GM06990 (cell line): ENCODE measurements at regions not wholly inside any gene's neighbourhood (a gene's known extent, or its start where the extent isn't known, plus 50 kb on each side); places are given as distances from the start of the nearest gene placed in this dataset.

Source experiments
- DNase-seq: peaks from one replicate; pipeline ENCODE4 v3.0.0-alpha.2; 2011; ENCODE audit not compliant: insufficient read length; ENCODE audit errors: extremely low read depth
- H3K27me3 ChIP-seq: replicated peaks from 2 replicates; pipeline ENCODE4 v1.6.0; 2011; ENCODE audit warnings: low read length; ENCODE audit not compliant: control insufficient read depth, insufficient read depth
- H3K36me3 ChIP-seq: 2 replicates; pipeline ENCODE4 v1.5.1; 2011; ENCODE audit warnings: low read length; ENCODE audit not compliant: control insufficient read depth, insufficient read depth
- H3K4me3 ChIP-seq: replicated peaks from 2 replicates; pipeline ENCODE4 v1.5.1; 2011; ENCODE audit warnings: low read depth, mild to moderate bottlenecking, control low read depth, low read length
- TF ChIP-seq, protein P1 (sequence below): IDR thresholded peaks from 2 replicates; pipeline ENCODE4 v1.5.1; 2011; ENCODE audit warnings: low read length, control low read depth, mild to moderate bottlenecking, inconsistent platforms; ENCODE audit not compliant: insufficient read depth, poor library complexity, severe bottlenecking

DNA sequence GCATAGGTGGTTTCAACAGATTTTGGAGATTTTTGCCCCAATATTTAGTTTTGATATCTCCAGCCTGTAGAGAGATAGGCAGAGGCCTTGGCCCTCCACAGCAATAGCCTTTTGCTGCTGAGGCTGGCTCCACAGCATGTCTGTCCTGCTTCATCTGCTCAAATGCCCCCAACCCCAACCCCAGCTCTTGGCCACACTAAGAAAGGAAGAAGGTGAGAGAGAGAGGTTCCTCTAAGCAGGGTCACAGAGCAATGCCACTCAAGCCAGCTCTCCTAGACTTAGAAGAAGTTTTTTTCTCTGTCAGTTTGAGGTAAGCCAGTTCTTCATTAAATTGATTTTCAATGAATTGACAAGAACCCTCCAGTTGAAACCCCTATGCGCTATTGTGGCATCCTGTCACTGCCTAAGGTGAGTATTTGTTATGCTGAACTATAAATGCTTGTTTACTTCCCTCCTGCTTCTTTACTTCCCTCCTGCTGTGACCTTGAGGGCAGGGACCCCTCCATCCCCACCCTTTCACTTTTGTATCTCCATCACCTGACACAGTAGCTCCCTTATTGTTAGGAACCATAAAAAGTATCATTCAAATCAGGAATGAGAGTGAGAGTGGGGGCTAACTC is 366.2 kb upstream of the CNR1 start:
- Histone ChIP-seq H3K27me3 (no peaks in the 10 kb centered on the region), H3K36me3 (no peaks in the 10 kb centered on the region), H3K4me3 (no peak overlapping the region)
- TF ChIP-seq, protein P1, sequence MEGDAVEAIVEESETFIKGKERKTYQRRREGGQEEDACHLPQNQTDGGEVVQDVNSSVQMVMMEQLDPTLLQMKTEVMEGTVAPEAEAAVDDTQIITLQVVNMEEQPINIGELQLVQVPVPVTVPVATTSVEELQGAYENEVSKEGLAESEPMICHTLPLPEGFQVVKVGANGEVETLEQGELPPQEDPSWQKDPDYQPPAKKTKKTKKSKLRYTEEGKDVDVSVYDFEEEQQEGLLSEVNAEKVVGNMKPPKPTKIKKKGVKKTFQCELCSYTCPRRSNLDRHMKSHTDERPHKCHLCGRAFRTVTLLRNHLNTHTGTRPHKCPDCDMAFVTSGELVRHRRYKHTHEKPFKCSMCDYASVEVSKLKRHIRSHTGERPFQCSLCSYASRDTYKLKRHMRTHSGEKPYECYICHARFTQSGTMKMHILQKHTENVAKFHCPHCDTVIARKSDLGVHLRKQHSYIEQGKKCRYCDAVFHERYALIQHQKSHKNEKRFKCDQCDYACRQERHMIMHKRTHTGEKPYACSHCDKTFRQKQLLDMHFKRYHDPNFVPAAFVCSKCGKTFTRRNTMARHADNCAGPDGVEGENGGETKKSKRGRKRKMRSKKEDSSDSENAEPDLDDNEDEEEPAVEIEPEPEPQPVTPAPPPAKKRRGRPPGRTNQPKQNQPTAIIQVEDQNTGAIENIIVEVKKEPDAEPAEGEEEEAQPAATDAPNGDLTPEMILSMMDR: no peak
- no peak for DNase-seq

DNA sequence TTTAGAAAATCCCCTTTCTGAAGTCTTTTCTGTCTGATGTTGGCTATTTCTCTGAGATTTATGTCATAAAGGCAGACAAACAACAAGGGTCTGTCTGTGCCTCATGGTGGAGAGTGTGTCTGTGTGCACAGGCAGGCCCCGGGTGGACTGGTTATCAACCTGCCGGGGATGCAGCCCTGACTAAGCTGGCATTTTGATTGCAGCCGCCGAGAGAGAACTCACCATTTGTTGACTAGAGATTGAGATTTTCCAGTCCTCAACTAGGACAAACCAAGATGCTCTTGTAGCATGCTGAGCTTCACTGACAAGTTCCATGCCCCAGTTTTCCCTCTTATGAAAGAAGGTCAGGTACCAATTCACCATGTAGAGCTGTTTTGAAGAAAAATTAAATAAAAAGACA is 363.6 kb upstream of the CNR1 start:
- Histone ChIP-seq H3K27me3 (no peaks in the 10 kb centered on the region), H3K4me3 (no peak overlapping the region), H3K36me3 (no peaks in the 10 kb centered on the region)
- no peak for DNase-seq
- TF ChIP-seq, protein P1: no peak

DNA sequence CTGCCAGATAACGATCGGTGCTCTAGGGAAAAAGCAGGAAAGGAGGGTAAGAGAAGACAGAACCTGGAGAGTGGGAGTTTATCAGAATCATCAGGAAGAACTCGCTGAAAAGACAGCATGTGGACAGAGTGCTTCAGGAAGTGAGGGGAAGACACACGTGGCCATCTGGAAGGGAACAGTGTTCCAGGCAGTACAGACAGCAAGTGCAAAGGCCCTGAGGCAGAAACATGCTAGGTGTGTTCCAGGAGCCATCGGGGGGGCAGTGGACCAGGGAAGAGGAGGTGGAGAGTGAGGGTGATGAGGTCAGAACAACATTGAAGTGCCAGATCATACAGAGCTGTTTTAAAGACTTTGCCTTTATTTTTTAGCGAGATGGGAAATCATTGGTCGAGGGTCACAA is 354.3 kb upstream of the CNR1 start:
- TF ChIP-seq, protein P1: no peak
- no peak overlapping the region for H3K4me3 ChIP-seq
- no peaks in the 10 kb centered on the region for H3K36me3 ChIP-seq
- DNase-seq: no peak
- H3K27me3 ChIP-seq: no peaks in the 10 kb centered on the region

DNA sequence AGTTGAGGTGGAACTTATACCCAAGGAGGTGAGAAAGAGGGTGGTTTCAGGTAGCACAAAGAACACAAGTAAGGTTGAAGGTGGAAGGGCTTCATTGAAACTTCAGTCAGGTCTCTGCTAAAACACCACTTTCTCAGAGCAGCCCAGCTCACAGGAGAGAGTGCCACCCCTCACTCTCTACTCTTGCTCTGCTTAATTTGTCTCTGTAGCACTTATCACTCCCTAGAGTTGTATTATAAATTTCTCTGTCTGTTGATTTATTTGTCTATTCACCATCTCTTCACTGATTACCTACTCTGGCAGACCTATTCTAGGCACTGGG is 353.8 kb upstream of the CNR1 start:
- Histone ChIP-seq H3K4me3 (no peak overlapping the region), H3K27me3 (no peaks in the 10 kb centered on the region), H3K36me3 (no peaks in the 10 kb centered on the region)
- TF ChIP-seq, protein P1: no peak
- DNase-seq: no peak

DNA sequence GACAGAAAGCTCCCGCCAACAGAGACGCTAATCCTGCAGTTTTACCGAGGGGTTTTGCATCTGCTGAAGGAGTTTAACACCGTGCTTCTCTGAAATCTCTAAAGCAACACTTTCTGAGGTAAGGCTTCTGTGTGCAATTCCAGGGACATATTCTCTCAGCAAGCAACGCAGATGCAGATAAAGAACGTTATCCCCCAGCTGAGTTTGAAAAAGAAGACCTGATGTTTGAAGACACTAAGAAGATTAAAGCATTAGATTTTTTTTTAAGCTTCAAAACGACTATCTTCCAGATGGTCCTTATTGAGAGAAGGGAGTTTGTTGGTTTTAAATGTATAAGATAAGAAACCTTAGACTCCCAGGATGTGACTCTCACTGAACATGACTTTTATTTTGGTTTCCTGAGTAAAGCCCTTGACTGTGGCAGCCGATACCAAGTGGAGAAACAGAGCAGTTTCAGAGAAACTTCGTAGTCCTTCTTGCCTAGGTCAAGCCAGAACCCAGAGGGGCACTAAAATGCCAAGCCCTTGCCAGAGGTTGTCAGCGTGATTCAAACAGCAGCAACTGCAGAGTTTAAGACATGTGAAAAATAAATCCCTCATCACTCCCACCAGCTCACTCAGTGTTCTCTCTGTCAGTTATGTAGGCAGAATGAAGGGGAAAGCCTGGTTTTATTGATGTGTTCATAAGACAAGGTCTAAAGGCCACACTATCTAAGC is 353.3 kb upstream of the CNR1 start:
- H3K27me3 ChIP-seq: no peaks in the 10 kb centered on the region
- no peaks in the 10 kb centered on the region for H3K36me3 ChIP-seq
- H3K4me3 ChIP-seq: no peak overlapping the region
- TF ChIP-seq, protein P1: no peak
- no peak for DNase-seq
